ENCODE measurements at regions not wholly inside any gene's neighbourhood (a gene's known extent, or its start where the extent isn't known, plus 50 kb on each side); places are given as distances from the start of the nearest gene placed in this dataset.
"Not testable (repeated sequence)": the region's sequence is repeated elsewhere in the genome, so short reads cannot be mapped to it uniquely, and the experiment has no call there.

DNA sequence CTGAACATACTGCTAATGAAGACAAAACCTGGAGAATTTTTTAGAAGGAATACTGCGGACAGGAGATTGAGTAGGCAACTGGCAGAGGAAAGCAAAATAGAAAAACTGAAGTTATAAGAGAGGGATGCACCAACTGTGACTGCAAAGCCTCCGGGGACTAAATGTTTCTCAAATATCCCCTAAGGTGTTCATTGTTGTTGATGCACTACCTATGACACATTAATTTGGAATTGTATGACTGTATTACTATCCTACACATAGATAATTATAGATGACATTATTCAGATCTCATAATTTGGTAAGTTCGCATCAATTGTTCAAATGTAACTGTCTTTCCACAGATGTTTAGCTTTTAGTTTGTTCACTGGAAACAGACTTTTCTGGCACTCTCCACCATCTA is 341.1 kb downstream of the MMUT start:
- no peak overlapping the region for H3K4me3 ChIP-seq
- DNase-seq (ENCODE audit: low spot score in 2 of 2): no peak
- no peaks in the 10 kb centered on the region for H3K36me3 ChIP-seq
- H3K27ac ChIP-seq: no peak overlapping the region
- no peaks in the 10 kb centered on the region for H3K27me3 ChIP-seq
- TF ChIP-seq, protein P1, sequence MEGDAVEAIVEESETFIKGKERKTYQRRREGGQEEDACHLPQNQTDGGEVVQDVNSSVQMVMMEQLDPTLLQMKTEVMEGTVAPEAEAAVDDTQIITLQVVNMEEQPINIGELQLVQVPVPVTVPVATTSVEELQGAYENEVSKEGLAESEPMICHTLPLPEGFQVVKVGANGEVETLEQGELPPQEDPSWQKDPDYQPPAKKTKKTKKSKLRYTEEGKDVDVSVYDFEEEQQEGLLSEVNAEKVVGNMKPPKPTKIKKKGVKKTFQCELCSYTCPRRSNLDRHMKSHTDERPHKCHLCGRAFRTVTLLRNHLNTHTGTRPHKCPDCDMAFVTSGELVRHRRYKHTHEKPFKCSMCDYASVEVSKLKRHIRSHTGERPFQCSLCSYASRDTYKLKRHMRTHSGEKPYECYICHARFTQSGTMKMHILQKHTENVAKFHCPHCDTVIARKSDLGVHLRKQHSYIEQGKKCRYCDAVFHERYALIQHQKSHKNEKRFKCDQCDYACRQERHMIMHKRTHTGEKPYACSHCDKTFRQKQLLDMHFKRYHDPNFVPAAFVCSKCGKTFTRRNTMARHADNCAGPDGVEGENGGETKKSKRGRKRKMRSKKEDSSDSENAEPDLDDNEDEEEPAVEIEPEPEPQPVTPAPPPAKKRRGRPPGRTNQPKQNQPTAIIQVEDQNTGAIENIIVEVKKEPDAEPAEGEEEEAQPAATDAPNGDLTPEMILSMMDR (IDR thresholded peaks at IDR 0.05): no peak
- no peaks in the 10 kb centered on the region for H3K4me1 ChIP-seq
- intact Hi-C loops (cut with DNase I): no loop called here
- no peaks in the 10 kb centered on the region for H3K9me3 ChIP-seq

DNA sequence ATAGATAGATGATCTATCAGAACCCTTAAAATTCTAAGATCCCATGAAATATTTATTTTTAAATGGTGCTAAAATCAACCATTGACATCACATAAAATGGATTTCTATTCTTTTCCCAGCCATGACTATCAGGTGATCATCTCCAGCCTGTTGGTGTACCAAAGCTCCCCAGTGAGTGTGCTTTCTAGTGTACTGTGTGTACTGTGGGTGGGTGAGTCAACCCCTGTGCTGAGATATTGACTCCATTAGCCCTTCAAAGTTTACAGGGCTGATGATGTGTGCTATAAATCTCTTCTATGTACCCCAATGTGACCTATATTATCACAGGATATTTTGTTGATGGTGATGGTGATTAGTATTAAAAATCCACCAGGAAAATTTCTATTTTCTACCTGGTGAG is 344.6 kb downstream of the MMUT start:
- Histone ChIP-seq H3K9me3 (no peaks in the 10 kb centered on the region), H3K4me3 (no peak overlapping the region), H3K36me3 (no peaks in the 10 kb centered on the region), H3K27me3 (no peaks in the 10 kb centered on the region), H3K4me1 (no peaks in the 10 kb centered on the region), H3K27ac (no peak overlapping the region)
- intact Hi-C loops (cut with DNase I): no loop called here
- no peak for DNase-seq (ENCODE audit: low spot score in 2 of 2)
- TF ChIP-seq, protein P1 (IDR thresholded peaks at IDR 0.05): no peak

DNA sequence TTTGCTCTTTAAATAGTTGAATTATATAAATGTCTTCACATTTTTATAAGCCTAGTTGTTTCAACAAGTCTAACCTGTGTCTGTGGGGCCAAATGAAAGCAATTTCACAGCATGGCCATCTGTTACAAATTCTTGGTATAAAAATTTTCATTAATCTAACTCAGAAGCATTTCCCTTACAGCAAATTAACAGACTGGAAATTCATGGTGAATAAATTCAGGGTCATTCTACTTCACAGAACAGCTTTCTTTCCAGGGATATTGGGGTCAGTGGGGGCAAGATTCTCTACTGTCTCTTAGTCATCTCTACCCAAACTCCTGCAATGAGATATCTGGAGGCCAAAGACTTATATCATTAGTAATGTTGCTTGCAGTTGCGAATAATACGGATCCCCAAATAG is 352.1 kb downstream of the MMUT start:
- no peak overlapping the region for H3K4me3 ChIP-seq
- intact Hi-C loops (cut with DNase I): no loop called here
- H3K36me3 ChIP-seq: no peaks in the 10 kb centered on the region
- DNase-seq (ENCODE audit: low spot score in 2 of 2): no peak
- no peaks in the 10 kb centered on the region for H3K27me3 ChIP-seq
- H3K4me1 ChIP-seq: no peaks in the 10 kb centered on the region
- TF ChIP-seq, protein P1 (IDR thresholded peaks at IDR 0.05): no peak
- no peaks in the 10 kb centered on the region for H3K9me3 ChIP-seq
- H3K27ac ChIP-seq: no peak overlapping the region

DNA sequence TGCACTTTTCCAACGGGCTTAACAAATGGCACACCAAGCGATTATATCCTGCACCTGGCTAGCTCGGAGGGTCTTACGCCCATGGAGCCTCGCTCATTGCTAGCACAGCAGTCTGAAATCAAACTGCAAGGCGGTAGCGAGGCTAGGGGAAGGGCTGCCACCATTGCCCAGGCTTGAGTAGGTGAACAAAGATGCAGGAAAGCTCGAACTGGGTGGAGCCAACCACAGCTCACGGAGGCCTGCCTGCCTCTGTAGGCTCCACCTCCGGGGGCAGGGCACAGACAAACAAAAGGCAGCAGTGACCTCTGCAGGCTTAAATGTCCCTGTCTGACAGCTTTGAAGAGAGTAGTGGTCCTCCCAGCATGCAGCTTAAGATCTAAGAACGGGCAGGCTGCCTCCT is 365.4 kb downstream of the MMUT start:
- H3K27ac ChIP-seq; H3K4me1 ChIP-seq; H3K27me3 ChIP-seq; H3K9me3 ChIP-seq; H3K4me3 ChIP-seq; DNase-seq (ENCODE audit: low spot score in 2 of 2); intact Hi-C loops (cut with DNase I); H3K36me3 ChIP-seq: not testable (repeated sequence)

DNA sequence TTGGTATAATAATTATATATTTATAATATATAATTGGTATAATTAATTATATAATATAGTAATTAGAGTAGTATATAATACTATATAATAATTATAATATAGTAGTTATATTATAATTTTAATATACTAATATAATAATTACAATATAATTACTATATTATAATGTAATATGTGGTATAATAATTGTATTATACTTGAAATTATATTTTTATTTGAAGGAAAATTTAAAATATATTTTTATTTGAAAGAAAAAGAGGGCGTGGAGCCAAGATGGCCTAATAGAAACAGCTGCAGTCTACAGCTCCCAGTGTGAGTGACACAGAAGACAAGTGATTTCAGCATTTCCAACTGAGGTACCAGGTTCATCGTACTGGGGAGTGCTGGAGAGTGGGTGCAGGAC is 365.9 kb downstream of the MMUT start:
- H3K4me1 ChIP-seq: no peaks in the 10 kb centered on the region
- no peak for DNase-seq (ENCODE audit: low spot score in 2 of 2)
- TF ChIP-seq, protein P1 (IDR thresholded peaks at IDR 0.05): no peak
- H3K9me3 ChIP-seq: no peaks in the 10 kb centered on the region
- H3K27ac ChIP-seq: no peak overlapping the region
- H3K27me3 ChIP-seq: no peaks in the 10 kb centered on the region
- H3K4me3 ChIP-seq: no peak overlapping the region
- no peaks in the 10 kb centered on the region for H3K36me3 ChIP-seq
- intact Hi-C loops (cut with DNase I): no loop called here

DNA sequence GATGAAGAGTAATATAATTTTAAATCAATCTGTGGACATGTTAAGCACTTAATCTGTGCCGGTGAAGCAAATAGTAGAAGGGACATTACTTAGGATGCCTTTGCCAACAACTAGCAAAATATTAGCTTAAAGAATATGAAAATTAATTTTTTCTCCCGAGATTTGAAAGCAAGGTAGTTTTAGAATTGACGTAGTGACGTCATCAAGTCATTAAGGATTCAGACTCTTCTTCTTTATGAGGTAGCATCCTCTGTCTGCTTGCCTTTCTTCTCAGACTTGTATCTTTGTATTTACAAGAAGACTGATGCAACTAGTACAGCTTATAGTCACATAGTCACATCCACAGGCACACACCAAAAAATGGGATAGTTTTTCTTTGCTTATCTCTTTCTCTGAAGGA is 374.4 kb downstream of the MMUT start:
- intact Hi-C loops (cut with DNase I): no loop called here
- TF ChIP-seq, protein P1 (IDR thresholded peaks at IDR 0.05): no peak
- no peak for DNase-seq (ENCODE audit: low spot score in 2 of 2)

More for the DNA sequence above, 374.4 kb downstream of the MMUT start:
- Histone ChIP-seq H3K4me1 (no peaks in the 10 kb centered on the region), H3K27me3 (no peaks in the 10 kb centered on the region), H3K36me3 (no peaks in the 10 kb centered on the region), H3K27ac (no peak overlapping the region), H3K4me3 (no peak overlapping the region), H3K9me3 (no peaks in the 10 kb centered on the region)

Measured in ascending aorta (tissue), 2 donors.